ENCODE measurements at regions not wholly inside any gene's neighbourhood (a gene's known extent, or its start where the extent isn't known, plus 50 kb on each side); places are given as distances from the start of the nearest gene placed in this dataset.

GRCh38 chr11:42171046-42171445 lies 711.6 kb upstream of the LRRC4C start:
- no peaks in the 10 kb centered on the region for H3K27me3 Mint-ChIP-seq
- ATAC-seq (ENCODE audit: low read depth in 2 of 2) (no peak), DNase-seq (no peak)
- peak overlapping the region in 1 of 6 donors; percentile 86 for H3K27ac Mint-ChIP-seq
- no peaks in the 10 kb centered on the region for H3K4me1 Mint-ChIP-seq
- H3K9me3 Mint-ChIP-seq, result peaks cover 0 to 11% (median 3%) of the 10 kb centered on the region in 7 donors
- H3K36me3 Mint-ChIP-seq, result no peaks in the 10 kb centered on the region
- no peak overlapping the region for H3K4me3 Mint-ChIP-seq

GRCh38 chr11:42172441-42172840 lies 713.0 kb upstream of the LRRC4C start:
- Mint-ChIP-seq H3K27me3 (no peaks in the 10 kb centered on the region), H3K4me1 (no peaks in the 10 kb centered on the region), H3K4me3 (no peak overlapping the region), H3K9me3 (peaks cover 0 to 12% (median 3%) of the 10 kb centered on the region in 7 donors), H3K36me3 (no peaks in the 10 kb centered on the region), H3K27ac (no peak overlapping the region)
- no peak for ATAC-seq (ENCODE audit: low read depth in 2 of 2)
- DNase-seq, result no peak

- ATAC-seq (ENCODE audit: low read depth in 2 of 2), result no peak
- Mint-ChIP-seq H3K4me1 (no peaks in the 10 kb centered on the region), H3K27me3 (no peaks in the 10 kb centered on the region), H3K4me3 (no peak overlapping the region), H3K9me3 (peaks cover 0 to 12% (median 0%) of the 10 kb centered on the region in 7 donors), H3K27ac (no peak overlapping the region), H3K36me3 (no peaks in the 10 kb centered on the region)
- DNase-seq, result no peak
Observed at GRCh38 chr11:42175203-42175602, 715.8 kb upstream of the LRRC4C start.

- no peak for ATAC-seq (ENCODE audit: low read depth in 2 of 2)
- DNase-seq, result no peak
- peaks cover 0 to 7% (median 0%) of the 10 kb centered on the region in 7 donors for H3K9me3 Mint-ChIP-seq
- H3K36me3 Mint-ChIP-seq, result no peaks in the 10 kb centered on the region
- no peak overlapping the region for H3K27ac Mint-ChIP-seq
- H3K27me3 Mint-ChIP-seq, result no peaks in the 10 kb centered on the region
- H3K4me3 Mint-ChIP-seq, result no peak overlapping the region
- no peaks in the 10 kb centered on the region for H3K4me1 Mint-ChIP-seq
Observed at GRCh38 chr11:42179216-42179615, 719.8 kb upstream of the LRRC4C start.

- no peaks in the 10 kb centered on the region for H3K4me1 Mint-ChIP-seq
Observed at GRCh38 chr11:42195289-42196013, 736.0 kb upstream of the LRRC4C start.

GRCh38 chr11:42200311-42200710 lies 740.9 kb upstream of the LRRC4C start:
- no peak overlapping the region for H3K27ac Mint-ChIP-seq
- H3K4me3 Mint-ChIP-seq, result no peak overlapping the region
- no peaks in the 10 kb centered on the region for H3K27me3 Mint-ChIP-seq
- peaks cover 6 to 15% (median 8%) of the 10 kb centered on the region in 7 donors for H3K9me3 Mint-ChIP-seq
- no peaks in the 10 kb centered on the region for H3K36me3 Mint-ChIP-seq
- H3K4me1 Mint-ChIP-seq, result no peaks in the 10 kb centered on the region
- DNase-seq (no peak), ATAC-seq (ENCODE audit: low read depth in 2 of 2) (no peak)

More at GRCh38 chr11:42195289-42196013, 736.0 kb upstream of the LRRC4C start:
- H3K27me3 Mint-ChIP-seq, result no peaks in the 10 kb centered on the region
- no peak overlapping the region for H3K4me3 Mint-ChIP-seq
- H3K36me3 Mint-ChIP-seq, result no peaks in the 10 kb centered on the region
- DNase-seq (no peak), ATAC-seq (ENCODE audit: low read depth in 2 of 2) (no peak)
- H3K9me3 Mint-ChIP-seq, result peaks cover 6 to 16% (median 8%) of the 10 kb centered on the region in 7 donors
- no peak overlapping the region for H3K27ac Mint-ChIP-seq

GRCh38 chr11:42201603-42202148 lies 742.2 kb upstream of the LRRC4C start:
- H3K27ac Mint-ChIP-seq, result no peak overlapping the region
- H3K4me1 Mint-ChIP-seq, result no peaks in the 10 kb centered on the region
- no peak for ATAC-seq (ENCODE audit: low read depth in 2 of 2)

GRCh38 chr11:42205518-42205917 lies 746.1 kb upstream of the LRRC4C start:
- Mint-ChIP-seq H3K4me3 (no peak overlapping the region), H3K36me3 (no peaks in the 10 kb centered on the region), H3K4me1 (no peaks in the 10 kb centered on the region), H3K9me3 (peaks cover 2 to 13% (median 6%) of the 10 kb centered on the region in 7 donors), H3K27ac (no peak overlapping the region), H3K27me3 (no peaks in the 10 kb centered on the region)
- no peak for DNase-seq
- no peak for ATAC-seq (ENCODE audit: low read depth in 2 of 2)

More at GRCh38 chr11:42201603-42202148, 742.2 kb upstream of the LRRC4C start:
- Mint-ChIP-seq H3K27me3 (no peaks in the 10 kb centered on the region), H3K9me3 (peaks cover 2 to 10% (median 7%) of the 10 kb centered on the region in 7 donors), H3K36me3 (no peaks in the 10 kb centered on the region), H3K4me3 (no peak overlapping the region)
- no peak for DNase-seq

GRCh38 chr11:42225664-42226063 lies 766.2 kb upstream of the LRRC4C start:
- H3K4me3 Mint-ChIP-seq, result no peak overlapping the region
- no peak overlapping the region for H3K27ac Mint-ChIP-seq
- H3K27me3 Mint-ChIP-seq, result no peaks in the 10 kb centered on the region
- H3K36me3 Mint-ChIP-seq, result no peaks in the 10 kb centered on the region
- ATAC-seq (ENCODE audit: low read depth in 2 of 2) (no peak), DNase-seq (no peak)
- no peaks in the 10 kb centered on the region for H3K4me1 Mint-ChIP-seq
- H3K9me3 Mint-ChIP-seq, result peaks cover 0 to 11% (median 6%) of the 10 kb centered on the region in 7 donors

GRCh38 chr11:42232673-42233072 lies 773.2 kb upstream of the LRRC4C start:
- H3K27me3 Mint-ChIP-seq, result no peaks in the 10 kb centered on the region

GRCh38 chr11:42234451-42234951 lies 775.0 kb upstream of the LRRC4C start:
- H3K9me3 Mint-ChIP-seq, result peaks cover 0 to 6% (median 0%) of the 10 kb centered on the region in 7 donors
- ATAC-seq (ENCODE audit: low read depth in 2 of 2) (no peak), DNase-seq (no peak)
- no peak overlapping the region for H3K4me3 Mint-ChIP-seq
- H3K36me3 Mint-ChIP-seq, result no peaks in the 10 kb centered on the region
- H3K4me1 Mint-ChIP-seq, result no peaks in the 10 kb centered on the region
- H3K27me3 Mint-ChIP-seq, result no peaks in the 10 kb centered on the region
- H3K27ac Mint-ChIP-seq, result no peak overlapping the region

More at GRCh38 chr11:42232673-42233072, 773.2 kb upstream of the LRRC4C start:
- peaks cover 0 to 6% (median 0%) of the 10 kb centered on the region in 7 donors for H3K9me3 Mint-ChIP-seq
- H3K4me3 Mint-ChIP-seq, result no peak overlapping the region
- H3K4me1 Mint-ChIP-seq, result no peaks in the 10 kb centered on the region
- DNase-seq (no peak), ATAC-seq (ENCODE audit: low read depth in 2 of 2) (no peak)
- no peak overlapping the region for H3K27ac Mint-ChIP-seq
- H3K36me3 Mint-ChIP-seq, result no peaks in the 10 kb centered on the region

- Mint-ChIP-seq H3K36me3 (no peaks in the 10 kb centered on the region), H3K27me3 (no peaks in the 10 kb centered on the region), H3K27ac (no peak overlapping the region), H3K4me3 (no peak overlapping the region), H3K4me1 (no peaks in the 10 kb centered on the region), H3K9me3 (peaks cover 0 to 6% (median 0%) of the 10 kb centered on the region in 7 donors)
- ATAC-seq (ENCODE audit: low read depth in 2 of 2) (no peak), DNase-seq (no peak)
Observed at GRCh38 chr11:42237701-42238235, 778.3 kb upstream of the LRRC4C start.

- Mint-ChIP-seq H3K27ac (no peak overlapping the region), H3K4me1 (no peaks in the 10 kb centered on the region), H3K9me3 (peaks cover 0 to 6% (median 0%) of the 10 kb centered on the region in 7 donors), H3K36me3 (no peaks in the 10 kb centered on the region), H3K4me3 (no peak overlapping the region), H3K27me3 (no peaks in the 10 kb centered on the region)
- DNase-seq (no peak), ATAC-seq (ENCODE audit: low read depth in 2 of 2) (no peak)
Observed at GRCh38 chr11:42239188-42239587, 779.7 kb upstream of the LRRC4C start.

- Mint-ChIP-seq H3K27me3 (no peaks in the 10 kb centered on the region), H3K4me3 (peak overlapping the region in 1 of 8 donors; percentile 7), H3K9me3 (peaks cover 0 to 2% (median 0%) of the 10 kb centered on the region in 7 donors), H3K36me3 (no peaks in the 10 kb centered on the region), H3K4me1 (no peaks in the 10 kb centered on the region), H3K27ac (no peak overlapping the region)
- DNase-seq (no peak), ATAC-seq (ENCODE audit: low read depth in 2 of 2) (no peak)
Observed at GRCh38 chr11:42243385-42243784, 783.9 kb upstream of the LRRC4C start.

All from naive B cell (primary cell).